Neural progenitor cell (in vitro differentiated cells): ENCODE measurements at regions not wholly inside any gene's neighbourhood (a gene's known extent, or its start where the extent isn't known, plus 50 kb on each side); places are given as distances from the start of the nearest gene placed in this dataset.

Source experiments
- DNase-seq: peaks from one replicate; pipeline ENCODE4 v3.0.0-alpha.2; 2016; ENCODE audit warnings: low spot score
- H2AFZ ChIP-seq: fragments of 200-600 bp; sonication (generic); replicated peaks from 2 replicates; pipeline ENCODE4 v1.6.1; 2016; ENCODE audit warnings: antibody characterized with exemption
- H3F3A ChIP-seq: fragments of 200-600 bp; sonication (generic); 2 replicates; pipeline ENCODE4 v1.6.1; 2016; ENCODE audit warnings: antibody characterized with exemption, low read depth
- H3K27ac ChIP-seq: fragments of 200-600 bp; sonication (generic); 2 replicates; pipeline ENCODE4 v1.5.1; 2016; ENCODE audit warnings: mild to moderate bottlenecking
- H3K27me3 ChIP-seq: fragments of 200-600 bp; sonication (generic); 2 replicates; pipeline ENCODE4 v1.6.1; 2016; ENCODE audit warnings: mild to moderate bottlenecking, moderate library complexity
- H3K36me3 ChIP-seq: fragments of 200-600 bp; sonication (generic); 2 replicates; pipeline ENCODE4 v1.5.1; 2016
- H3K4me1 ChIP-seq: fragments of 200-600 bp; sonication (generic); 2 replicates; pipeline ENCODE4 v1.6.1; 2016; ENCODE audit warnings: mixed run types
- H3K4me2 ChIP-seq: fragments of 200-600 bp; sonication (generic); 2 replicates; pipeline ENCODE4 v1.6.1; 2016
- H3K4me3 ChIP-seq: fragments of 200-600 bp; sonication (generic); 2 replicates; pipeline ENCODE4 v1.5.1; 2016
- H3K79me2 ChIP-seq: fragments of 200-600 bp; sonication (generic); 2 replicates; pipeline ENCODE4 v1.6.1; 2016; ENCODE audit warnings: low read depth
- H3K9ac ChIP-seq: fragments of 200-600 bp; sonication (generic); 2 replicates; pipeline ENCODE4 v1.6.1; 2016
- H3K9me3 ChIP-seq: fragments of 200-600 bp; sonication (generic); 2 replicates; pipeline ENCODE4 v1.5.1; 2016; ENCODE audit warnings: low read depth
- H4K20me1 ChIP-seq: fragments of 200-600 bp; sonication (generic); 2 replicates; pipeline ENCODE4 v1.6.1; 2016; ENCODE audit warnings: low read depth
- H3K27ac Mint-ChIP-seq: 3 replicates; pipeline ENCODE4 v1.8.0; 2021; ENCODE audit warnings: mixed read lengths
- H3K27me3 Mint-ChIP-seq: 2 replicates; pipeline ENCODE4 v1.8.0; 2022; ENCODE audit warnings: low read depth, mild to moderate bottlenecking, inconsistent platforms, moderate library complexity, mixed read lengths; ENCODE audit not compliant: insufficient read depth
- H3K36me3 Mint-ChIP-seq: 3 replicates; pipeline ENCODE4 v1.8.0; 2021; ENCODE audit warnings: mixed read lengths
- H3K4me1 Mint-ChIP-seq: 3 replicates; pipeline ENCODE4 v1.8.0; 2021; ENCODE audit warnings: mixed read lengths
- H3K4me3 Mint-ChIP-seq: 3 replicates; pipeline ENCODE4 v1.8.0; 2021; ENCODE audit warnings: mild to moderate bottlenecking, moderate library complexity, mixed read lengths
- H3K9me3 Mint-ChIP-seq: 3 replicates; pipeline ENCODE4 v1.8.0; 2020; ENCODE audit warnings: mixed read lengths
- CTCF ChIP-seq: fragments of 200-600 bp; sonication (generic); IDR thresholded peaks from 2 replicates; pipeline ENCODE4 v1.5.1; 2017; ENCODE audit warnings: antibody characterized with exemption, mild to moderate bottlenecking
- EZH2 ChIP-seq: fragments of 200-600 bp; sonication (generic); IDR thresholded peaks from 2 replicates; pipeline ENCODE4 v1.6.1; 2017; ENCODE audit warnings: antibody characterized with exemption, mild to moderate bottlenecking, moderate library complexity
- EZH2phosphoT487 ChIP-seq: fragments of 200-600 bp; sonication (generic); IDR thresholded peaks from 2 replicates; pipeline ENCODE4 v1.6.1; 2017; ENCODE audit warnings: antibody characterized with exemption

- Mint-ChIP-seq H3K4me3 (no peak overlapping the region), H3K36me3 (no peaks in the 10 kb centered on the region), H3K9me3 (no peaks in the 10 kb centered on the region), H3K27me3 (no peaks in the 10 kb centered on the region), H3K4me1 (no peaks in the 10 kb centered on the region), H3K27ac (no peak overlapping the region)
- H3K4me2 ChIP-seq: no peak overlapping the region
- H3K9ac ChIP-seq: no peak overlapping the region
- H3K36me3 ChIP-seq: no peaks in the 10 kb centered on the region
- H3F3A ChIP-seq: no peaks in the 10 kb centered on the region
- no peak overlapping the region for H3K4me3 ChIP-seq
- no peak overlapping the region for H3K27ac ChIP-seq
- no peaks in the 10 kb centered on the region for H4K20me1 ChIP-seq
- H3K4me1 ChIP-seq: no peaks in the 10 kb centered on the region
- no peak for TF ChIP-seq CTCF
- no peak overlapping the region for H2AFZ ChIP-seq
- no peaks in the 10 kb centered on the region for H3K79me2 ChIP-seq
- H3K27me3 ChIP-seq: no peaks in the 10 kb centered on the region
- no peak for DNase-seq
- H3K9me3 ChIP-seq: no peaks in the 10 kb centered on the region
Measured at GRCh38 chrX:98514032-98514431, 1630.3 kb downstream of the RPA4 start.

DNA sequence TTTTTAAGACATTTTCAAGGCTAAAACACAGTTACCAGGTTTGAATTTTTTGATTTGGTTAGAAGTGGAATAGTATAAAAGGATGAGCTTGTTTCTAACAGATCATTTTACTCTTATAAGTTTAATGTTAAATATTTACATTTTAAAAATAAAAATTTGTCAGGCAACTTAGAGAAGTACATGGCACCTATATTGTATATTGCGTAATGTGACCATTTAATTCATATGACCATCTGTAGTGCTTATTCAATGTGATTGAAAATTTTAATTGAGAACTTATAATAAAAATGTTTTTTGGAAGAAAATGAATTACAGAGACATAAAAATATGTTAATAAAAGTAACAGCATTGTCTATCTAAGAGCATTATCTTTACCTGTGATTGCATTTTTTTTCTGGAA, 1632.4 kb downstream of the RPA4 start:
- TF ChIP-seq EZH2 (no peak), CTCF (no peak), EZH2phosphoT487 (no peak)
- no peaks in the 10 kb centered on the region for H3K36me3 Mint-ChIP-seq
- Histone ChIP-seq H3K4me3 (no peak overlapping the region), H3K4me1 (no peaks in the 10 kb centered on the region), H3K9me3 (no peaks in the 10 kb centered on the region), H3K36me3 (no peaks in the 10 kb centered on the region), H4K20me1 (no peaks in the 10 kb centered on the region), H2AFZ (no peak overlapping the region), H3K27ac (no peak overlapping the region), H3F3A (no peaks in the 10 kb centered on the region), H3K4me2 (no peak overlapping the region), H3K79me2 (no peaks in the 10 kb centered on the region), H3K9ac (no peak overlapping the region), H3K27me3 (no peaks in the 10 kb centered on the region)
- H3K27me3 Mint-ChIP-seq: no peaks in the 10 kb centered on the region
- no peak overlapping the region for H3K27ac Mint-ChIP-seq
- DNase-seq: no peak
- H3K4me3 Mint-ChIP-seq: no peak overlapping the region
- no peaks in the 10 kb centered on the region for H3K9me3 Mint-ChIP-seq
- H3K4me1 Mint-ChIP-seq: no peaks in the 10 kb centered on the region

- no peaks in the 10 kb centered on the region for H3K36me3 ChIP-seq
- H3K9ac ChIP-seq: no peak overlapping the region
- Mint-ChIP-seq H3K27ac (no peak overlapping the region), H3K4me3 (no peak overlapping the region), H3K4me1 (no peaks in the 10 kb centered on the region), H3K9me3 (no peaks in the 10 kb centered on the region), H3K36me3 (no peaks in the 10 kb centered on the region), H3K27me3 (no peaks in the 10 kb centered on the region)
- no peaks in the 10 kb centered on the region for H4K20me1 ChIP-seq
- H2AFZ ChIP-seq: peak overlapping the region; percentile 4
- H3K9me3 ChIP-seq: no peaks in the 10 kb centered on the region
- no peaks in the 10 kb centered on the region for H3K79me2 ChIP-seq
- H3K27ac ChIP-seq: peak overlapping the region; percentile 56
- peaks cover 23% of the 10 kb centered on the region for H3F3A ChIP-seq
- H3K4me3 ChIP-seq: no peak overlapping the region
- H3K4me1 ChIP-seq: peaks cover 18% of the 10 kb centered on the region
- peak overlapping the region; percentile 46 for H3K4me2 ChIP-seq
- no peak for TF ChIP-seq EZH2
- no peak for TF ChIP-seq EZH2phosphoT487
- no peak for TF ChIP-seq CTCF
- H3K27me3 ChIP-seq: no peaks in the 10 kb centered on the region
- peak; percentile 27 for DNase-seq
Measured at GRCh38 chrX:98523026-98523425, 1639.3 kb downstream of the RPA4 start.

- peak overlapping the region; percentile 56 for H3K27ac ChIP-seq
- no peak overlapping the region for H3K9ac ChIP-seq
- peaks cover 23% of the 10 kb centered on the region for H3F3A ChIP-seq
- H3K4me1 ChIP-seq: peaks cover 18% of the 10 kb centered on the region
- no peak overlapping the region for H3K27ac Mint-ChIP-seq
- no peak for DNase-seq
- H3K4me3 ChIP-seq: no peak overlapping the region
- H3K9me3 Mint-ChIP-seq: peaks cover 2% of the 10 kb centered on the region
- H3K4me3 Mint-ChIP-seq: no peak overlapping the region
- peak overlapping the region; percentile 46 for H3K4me2 ChIP-seq
- no peaks in the 10 kb centered on the region for H3K4me1 Mint-ChIP-seq
- no peaks in the 10 kb centered on the region for H3K36me3 Mint-ChIP-seq
- peak overlapping the region; percentile 4 for H2AFZ ChIP-seq
- no peak for TF ChIP-seq EZH2
- TF ChIP-seq EZH2phosphoT487: no peak
- no peak for TF ChIP-seq CTCF
- no peaks in the 10 kb centered on the region for H4K20me1 ChIP-seq
- no peaks in the 10 kb centered on the region for H3K36me3 ChIP-seq
- H3K9me3 ChIP-seq: no peaks in the 10 kb centered on the region
- H3K79me2 ChIP-seq: no peaks in the 10 kb centered on the region
- H3K27me3 Mint-ChIP-seq: no peaks in the 10 kb centered on the region
- no peaks in the 10 kb centered on the region for H3K27me3 ChIP-seq
Measured at GRCh38 chrX:98523521-98523920, 1639.8 kb downstream of the RPA4 start.
